ENCODE measurements at regions not wholly inside any gene's neighbourhood (a gene's known extent, or its start where the extent isn't known, plus 50 kb on each side); places are given as distances from the start of the nearest gene placed in this dataset.
"Not testable (repeated sequence)": the region's sequence is repeated elsewhere in the genome, so short reads cannot be mapped to it uniquely, and the experiment has no call there.

DNA sequence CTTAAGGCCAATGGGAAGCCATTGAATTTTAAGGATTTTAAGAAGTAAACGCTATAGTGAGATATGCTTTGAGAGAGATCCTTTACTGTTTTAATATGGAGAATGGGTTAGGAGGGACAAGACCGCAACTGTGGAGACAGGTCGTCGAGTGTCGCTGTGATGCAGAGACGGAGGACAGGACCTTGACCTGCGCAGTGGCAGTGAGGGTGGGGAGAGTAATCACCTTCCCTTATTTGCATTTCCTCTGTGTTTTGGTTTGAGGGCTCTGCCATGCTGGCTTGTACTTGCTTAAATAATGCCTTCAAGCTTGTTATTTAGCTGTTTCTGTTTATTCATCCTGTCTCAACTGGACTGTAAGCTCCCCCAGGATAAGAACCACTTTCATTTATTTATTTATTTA lies 345.0 kb downstream of the FBXW7 start:
- DNase-seq = no peak

DNA sequence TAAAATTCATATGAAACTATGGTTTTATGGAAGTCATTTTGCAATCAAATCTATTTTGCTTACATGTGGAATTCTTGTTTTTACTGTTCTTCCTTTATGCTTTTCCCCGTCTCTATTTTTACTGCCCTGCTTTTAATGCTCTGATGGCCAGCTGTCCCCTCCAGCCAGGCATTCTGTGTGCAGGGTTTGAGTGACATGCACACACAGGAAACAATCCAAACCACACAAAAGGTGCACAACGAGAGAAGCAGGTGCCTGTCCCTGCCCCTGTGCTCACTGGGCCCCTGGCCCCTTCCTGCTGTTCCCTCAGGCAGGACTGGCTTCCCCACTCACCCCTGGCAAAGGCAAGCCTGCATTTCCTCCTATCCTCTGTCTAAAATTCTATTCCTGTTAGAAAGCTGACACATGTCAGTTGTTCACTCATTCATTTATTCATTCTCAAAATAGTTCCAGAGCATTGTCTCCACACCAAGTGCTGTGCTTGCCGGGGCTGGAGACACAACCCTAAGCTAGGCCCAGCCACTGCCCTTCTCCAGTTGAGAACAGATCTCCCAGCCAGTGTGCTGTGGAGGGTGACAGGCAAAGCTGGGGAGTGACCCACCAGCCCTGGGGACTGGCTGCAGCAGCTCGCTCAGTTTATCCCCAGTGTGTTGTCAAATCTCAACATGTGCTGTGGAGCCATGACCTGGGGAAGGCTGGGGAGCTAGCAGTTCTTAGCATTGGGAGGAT lies 346.3 kb downstream of the FBXW7 start:
- DNase-seq = no peak

DNA sequence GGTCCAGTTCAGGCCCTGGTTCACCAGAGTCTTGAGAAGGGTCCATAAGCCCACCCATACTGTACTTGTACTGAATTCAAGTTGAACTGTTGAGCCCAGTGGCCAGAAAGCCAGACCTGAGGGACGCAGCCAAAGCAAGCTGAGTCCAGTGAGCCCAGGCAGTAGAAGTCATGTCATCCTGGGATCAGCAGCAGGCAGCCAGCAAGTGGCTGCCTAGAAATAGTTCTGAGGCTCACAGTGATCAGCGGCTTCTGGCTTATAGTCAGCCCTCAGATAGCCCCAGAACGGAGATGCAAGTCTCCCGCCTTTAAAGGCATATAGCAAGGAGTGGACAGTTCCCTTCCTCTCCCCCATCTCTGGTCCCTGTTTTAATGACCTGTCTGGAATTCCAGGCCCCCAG lies 347.1 kb downstream of the FBXW7 start:
- DNase-seq = no peak

DNA sequence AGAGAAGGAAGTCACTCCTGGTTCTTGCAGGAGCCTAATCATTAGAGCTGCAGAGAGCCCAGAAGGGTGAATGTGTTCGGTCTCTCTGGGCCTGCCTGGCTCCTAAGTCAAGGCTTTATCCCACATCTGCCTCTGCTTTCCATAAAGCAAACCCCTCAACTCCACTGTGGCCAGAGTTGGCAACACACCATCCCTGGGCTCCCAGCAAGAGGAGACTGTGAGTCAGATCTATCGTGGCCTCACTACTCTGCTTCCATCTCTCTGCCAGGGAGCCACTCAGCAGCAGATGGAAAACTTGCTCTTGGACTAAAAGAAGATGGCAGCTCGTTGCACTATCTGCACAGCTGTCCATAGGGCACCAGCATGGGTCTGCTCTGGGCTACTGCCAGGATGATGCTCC lies 348.2 kb downstream of the FBXW7 start:
- no peak for DNase-seq

DNA sequence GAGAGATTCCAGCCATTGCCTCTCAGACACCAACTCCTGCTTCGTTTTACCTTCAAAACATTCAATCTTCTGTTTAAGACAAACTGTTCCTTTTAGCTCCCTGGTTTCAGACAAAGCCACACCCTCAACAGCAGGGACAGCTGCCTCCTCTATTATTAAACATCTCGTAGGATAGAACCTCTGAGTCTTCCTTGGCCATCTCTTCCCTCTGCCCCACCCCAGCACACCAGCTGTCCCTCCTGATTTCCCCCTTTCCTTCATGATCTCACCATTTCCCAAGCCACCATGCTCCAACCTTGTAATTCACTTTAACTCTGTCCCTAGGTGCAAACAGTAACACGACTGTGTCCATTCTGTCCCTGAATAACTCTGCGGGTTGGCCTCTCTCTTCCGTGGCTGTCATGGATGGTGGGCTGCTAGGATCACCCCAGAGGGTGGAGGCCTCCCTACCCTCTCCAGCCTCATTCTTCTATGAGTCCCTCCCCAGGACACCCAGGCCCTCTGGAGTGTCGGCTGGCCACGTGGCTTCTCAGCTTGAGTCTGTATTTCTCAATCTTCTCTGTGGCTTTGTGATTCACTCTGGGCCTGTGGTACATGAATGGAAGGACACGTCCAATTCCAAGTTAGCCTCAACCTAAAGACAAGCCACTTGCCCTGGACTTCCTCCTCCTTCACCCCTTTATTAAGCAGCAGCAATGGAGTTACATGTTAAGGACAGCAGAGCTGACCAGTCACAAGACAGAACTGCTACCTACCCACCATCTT lies 349.9 kb downstream of the FBXW7 start:
- DNase-seq = no peak

DNA sequence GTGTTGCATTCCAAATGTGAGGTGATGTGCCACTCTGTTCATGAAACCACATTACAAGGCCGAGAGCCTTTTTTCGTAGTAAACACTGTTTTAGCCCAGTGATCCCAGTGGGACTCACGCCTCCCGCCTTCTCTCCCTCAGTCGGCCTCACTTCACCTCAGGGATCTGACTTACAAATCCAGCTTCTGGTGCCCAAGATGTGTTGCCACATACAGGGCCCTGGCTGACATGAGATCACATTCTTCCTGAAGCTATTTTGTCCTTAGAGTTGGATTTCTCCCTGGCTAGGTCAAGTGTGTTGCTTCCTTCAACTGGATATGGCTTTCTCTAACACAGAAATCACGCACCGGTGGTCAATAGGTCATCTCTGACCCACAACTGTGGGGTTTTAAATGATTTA lies 354.7 kb downstream of the FBXW7 start:
- no peak for DNase-seq

DNA sequence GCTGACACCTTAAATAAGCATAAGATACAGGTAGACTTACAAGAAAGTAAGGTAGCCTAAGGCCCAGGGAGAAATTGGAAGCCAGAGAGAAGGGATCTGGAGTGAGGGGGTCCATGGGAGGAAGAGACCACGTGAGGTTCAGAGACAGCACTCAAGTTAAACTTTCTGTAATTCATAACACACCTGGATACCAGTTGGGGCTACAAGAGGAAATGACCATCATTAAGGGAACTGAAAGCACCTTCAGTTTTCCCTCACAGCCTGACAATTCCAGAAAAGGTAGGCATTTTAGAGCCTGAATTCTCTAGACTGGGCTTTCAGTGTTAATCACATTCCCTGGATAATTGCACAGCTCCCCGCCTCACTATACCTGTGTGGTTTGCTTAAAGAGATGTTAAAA lies 355.5 kb downstream of the FBXW7 start:
- no peak for DNase-seq

DNA sequence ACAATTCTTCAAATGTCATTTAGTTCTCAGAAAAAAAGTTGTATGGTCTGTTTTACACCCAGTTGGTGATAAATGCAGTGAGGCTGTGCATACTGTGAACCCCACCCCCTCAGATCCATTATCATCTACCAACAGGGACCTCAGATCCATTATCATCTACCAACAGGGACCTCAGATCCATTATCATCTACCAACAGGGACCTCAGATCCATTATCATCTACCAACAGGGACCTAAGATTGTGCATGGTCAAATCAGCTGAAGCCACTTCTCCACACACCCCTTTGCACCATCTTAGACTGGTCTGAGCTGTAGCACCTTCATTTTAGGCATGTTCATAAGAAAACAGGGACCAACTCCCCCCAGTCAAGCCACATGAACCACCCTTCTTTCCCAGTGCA lies 358.4 kb downstream of the FBXW7 start:
- DNase-seq = not testable (repeated sequence)

DNA sequence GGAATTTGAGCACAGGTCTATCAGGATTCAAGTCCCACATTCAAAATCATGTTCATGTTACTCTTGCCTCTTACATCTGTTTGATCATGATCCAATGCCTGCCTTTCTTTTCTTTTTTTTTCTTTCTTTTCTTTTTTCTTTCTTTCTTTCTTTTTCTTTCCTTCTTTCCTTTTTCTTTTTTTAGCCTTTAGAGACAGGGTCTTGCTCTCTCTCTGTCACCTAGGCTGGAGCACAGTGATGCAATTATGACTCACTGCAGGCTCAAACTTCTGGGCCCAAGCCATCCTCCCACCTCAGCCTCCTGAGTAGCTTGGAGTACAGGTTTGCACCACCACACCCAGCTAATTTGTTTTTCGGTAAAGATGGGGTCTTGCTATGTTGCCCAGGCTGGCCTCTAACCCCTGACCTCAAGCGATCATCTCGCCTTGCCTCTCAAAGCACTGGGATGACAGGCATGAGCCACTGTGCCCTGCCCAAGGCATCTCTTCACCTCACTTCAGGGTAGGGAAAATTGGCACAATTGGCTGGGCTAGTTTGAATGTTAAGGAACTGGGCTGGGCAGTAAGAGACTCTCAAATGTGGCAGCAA lies 359.2 kb downstream of the FBXW7 start:
- DNase-seq = no peak

DNA sequence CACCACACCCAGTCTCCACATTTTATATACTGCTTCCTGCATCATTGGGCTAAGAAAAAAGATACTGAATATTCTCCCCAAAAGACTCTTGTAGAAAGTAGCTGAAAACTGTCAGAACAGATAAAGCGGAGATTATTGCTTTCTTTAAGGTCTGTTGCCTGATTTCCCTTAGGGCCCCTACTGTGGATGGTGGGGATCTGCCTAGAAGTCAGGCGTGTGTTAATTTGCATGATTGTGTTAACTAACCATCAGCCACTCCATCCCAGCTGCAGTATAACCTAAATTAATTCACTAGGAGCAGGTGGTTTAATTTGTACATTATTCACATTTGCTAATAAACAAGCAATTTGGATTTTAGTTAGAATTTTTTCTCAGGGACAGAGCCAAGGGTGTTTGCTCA lies 360.3 kb downstream of the FBXW7 start:
- DNase-seq = no peak

DNA sequence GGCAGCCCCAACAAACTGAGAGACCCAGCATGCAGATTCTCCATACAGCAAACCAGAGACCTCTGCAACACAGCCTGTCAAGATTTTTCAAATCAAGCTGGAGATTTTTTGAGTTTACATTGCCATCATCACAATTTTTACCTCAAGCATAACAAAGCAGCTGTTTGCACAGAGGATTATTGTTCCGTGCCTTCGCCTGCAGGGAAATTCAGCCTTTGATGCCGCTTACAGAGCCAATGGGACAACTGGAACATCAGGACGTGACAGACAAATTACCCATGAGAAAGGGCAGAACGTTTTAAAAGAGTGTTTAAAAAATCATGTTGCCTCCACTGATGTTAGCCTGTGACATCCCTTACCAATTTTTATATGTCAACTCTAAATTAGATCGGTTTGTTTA lies 363.7 kb downstream of the FBXW7 start:
- DNase-seq = no peak

DNA sequence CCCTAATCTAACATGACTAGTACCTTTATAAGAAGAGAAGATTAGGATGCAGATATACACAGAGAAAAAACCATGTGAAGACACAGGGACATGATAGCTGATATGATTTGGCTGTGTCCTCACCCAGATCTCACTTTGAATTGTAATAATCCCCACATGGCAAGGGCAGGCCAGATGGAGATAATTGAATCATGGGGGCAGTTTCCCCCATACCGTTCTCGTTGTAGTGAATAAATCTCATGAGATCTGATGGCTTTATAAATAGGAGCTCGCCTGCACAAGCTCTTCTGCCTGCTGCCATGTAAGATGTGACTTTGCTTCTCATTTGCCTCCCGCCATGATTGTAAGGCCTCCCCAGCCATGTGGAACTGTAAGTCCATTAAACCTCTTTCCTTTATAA lies 364.3 kb downstream of the FBXW7 start:
- DNase-seq = no peak

DNA sequence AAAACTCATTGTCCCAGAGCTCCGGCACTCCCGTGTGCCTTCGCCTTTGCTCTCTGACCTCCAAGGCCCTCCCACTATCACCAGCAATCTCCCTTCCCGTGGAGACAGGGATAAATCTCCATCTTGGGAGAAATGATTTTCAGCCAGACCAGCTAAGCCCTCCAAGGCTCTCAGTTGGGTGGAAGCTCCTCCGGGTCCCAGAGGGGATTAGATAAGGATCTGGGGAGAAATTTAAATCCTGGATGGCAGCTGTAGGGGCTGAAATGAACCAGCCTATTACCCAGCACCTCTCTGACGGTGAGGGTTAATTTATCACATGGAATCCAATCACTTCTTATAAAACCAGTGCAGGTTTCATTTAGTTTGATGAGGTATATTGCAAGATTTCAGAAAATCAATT lies 366.2 kb downstream of the FBXW7 start:
- no peak for DNase-seq

DNA sequence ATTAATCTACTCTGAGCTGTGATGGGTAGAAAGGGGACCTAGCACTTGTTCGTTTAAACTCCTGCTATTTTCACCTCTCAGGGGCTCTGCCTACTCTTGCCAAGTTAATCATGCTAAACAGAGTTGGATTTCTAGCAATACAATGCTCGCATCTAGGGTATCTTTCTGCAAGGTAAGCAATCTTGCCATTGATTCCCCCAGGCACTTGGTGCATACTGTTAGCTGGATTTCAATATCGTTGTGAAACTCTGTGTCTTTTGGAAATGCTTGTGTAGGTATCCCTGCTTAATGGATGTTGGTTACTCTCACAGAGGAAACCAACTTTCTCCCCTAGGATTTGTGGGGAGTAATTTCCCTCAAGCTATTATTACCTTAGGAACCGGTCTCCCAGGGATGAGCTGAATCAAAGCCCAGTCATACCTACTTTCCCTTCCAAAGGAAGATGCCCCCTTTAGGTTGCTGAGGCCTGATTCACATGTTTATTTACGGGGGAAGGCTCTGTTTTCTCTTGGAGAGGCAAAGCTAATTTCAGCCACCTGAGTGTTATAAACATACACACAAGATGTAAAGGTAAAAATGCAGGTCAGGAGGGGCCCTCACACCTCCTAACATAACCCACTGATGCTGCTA lies 366.8 kb downstream of the FBXW7 start:
- no peak for DNase-seq

DNA sequence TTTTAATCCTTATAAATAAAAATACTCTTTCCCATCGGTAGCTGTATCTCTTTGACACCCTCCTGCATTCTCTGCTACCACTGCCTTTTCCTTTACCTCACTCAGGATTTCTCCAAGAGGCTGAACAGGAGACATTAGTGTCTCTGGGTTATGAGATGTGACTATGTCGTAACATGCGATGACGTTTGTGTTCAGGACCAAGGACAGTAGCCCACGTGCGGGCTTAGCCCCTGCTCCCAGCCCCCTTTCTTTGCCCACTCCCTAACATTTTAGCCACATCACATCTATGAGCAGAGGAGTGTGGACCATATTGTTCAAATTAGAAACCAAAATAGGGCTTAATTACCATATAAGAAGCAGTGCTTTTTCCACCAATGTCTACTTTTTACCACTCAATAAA lies 369.3 kb downstream of the FBXW7 start:
- no peak for DNase-seq

DNA sequence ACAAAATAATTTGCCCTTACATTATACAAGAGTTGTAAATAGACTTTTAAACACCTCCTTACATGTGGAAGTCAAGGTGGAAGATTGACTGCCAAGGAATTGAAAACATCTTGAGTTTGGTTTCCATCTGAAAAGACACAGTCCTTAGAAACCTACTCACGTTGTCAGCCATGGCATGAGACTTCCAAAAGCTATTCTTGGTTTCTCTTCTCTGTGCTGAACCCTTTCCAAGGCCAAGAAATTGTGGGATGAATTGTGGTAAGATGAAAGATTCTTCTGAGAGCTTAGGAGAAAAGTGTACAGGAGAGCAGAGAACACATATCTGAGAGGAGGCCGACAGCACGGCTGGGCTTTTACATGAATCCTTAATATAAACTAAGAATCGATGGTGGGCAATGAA lies 370.0 kb downstream of the FBXW7 start:
- DNase-seq = no peak

DNA sequence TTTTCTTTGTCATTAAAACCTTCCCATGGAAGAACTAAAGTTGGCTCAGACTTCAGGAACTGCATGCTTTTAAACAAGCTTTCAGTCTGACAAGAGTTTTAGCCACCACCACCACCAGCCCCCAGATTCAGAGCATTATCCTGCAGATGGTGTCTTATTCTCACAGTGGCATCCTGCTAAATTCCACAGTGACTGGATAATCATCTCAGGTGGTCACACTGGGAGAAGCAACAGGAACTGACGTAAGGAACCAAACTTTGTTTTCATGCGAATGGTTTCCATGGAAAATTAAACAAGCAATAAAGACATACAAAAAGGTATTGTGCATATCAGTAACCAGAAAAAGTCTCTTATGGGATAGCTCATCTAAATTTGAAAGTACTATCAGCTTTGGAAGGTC lies 370.7 kb downstream of the FBXW7 start:
- DNase-seq = no peak

DNA sequence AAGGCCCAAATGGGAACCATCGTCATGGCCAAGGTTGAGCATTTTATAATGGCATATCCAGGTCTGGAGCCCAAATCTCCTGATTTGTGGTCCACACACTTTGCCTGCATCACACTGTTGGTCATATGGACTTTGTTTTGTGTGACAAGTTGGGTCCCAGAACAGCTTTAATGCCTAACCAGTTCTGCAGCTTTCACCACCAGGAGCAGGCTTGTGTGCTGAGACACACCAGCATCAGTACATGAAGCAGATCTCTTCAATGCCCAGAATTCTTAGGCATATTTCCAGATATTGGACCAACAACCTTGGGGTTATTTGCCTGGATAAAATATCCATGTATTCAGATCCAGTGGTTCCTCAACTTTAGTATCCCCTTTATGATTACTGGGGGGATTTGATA lies 371.3 kb downstream of the FBXW7 start:
- DNase-seq = no peak

DNA sequence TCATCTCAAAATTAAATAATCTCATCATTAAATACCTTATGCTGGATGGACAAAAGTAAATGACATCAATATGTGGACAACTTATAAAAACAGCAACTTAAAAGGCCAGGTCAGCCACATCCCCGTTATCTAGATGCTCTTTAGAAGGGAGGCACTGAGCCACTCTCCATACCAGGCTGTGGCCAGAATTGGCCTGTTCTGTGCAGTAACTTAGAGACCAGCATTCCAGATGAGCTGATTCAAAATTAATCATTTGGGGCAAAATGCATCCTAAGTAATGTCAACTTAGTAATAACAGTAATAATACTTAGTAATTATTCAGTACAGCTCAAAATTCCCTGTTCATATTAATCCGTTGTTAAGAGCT lies 373.6 kb downstream of the FBXW7 start:
- no peak for DNase-seq

DNA sequence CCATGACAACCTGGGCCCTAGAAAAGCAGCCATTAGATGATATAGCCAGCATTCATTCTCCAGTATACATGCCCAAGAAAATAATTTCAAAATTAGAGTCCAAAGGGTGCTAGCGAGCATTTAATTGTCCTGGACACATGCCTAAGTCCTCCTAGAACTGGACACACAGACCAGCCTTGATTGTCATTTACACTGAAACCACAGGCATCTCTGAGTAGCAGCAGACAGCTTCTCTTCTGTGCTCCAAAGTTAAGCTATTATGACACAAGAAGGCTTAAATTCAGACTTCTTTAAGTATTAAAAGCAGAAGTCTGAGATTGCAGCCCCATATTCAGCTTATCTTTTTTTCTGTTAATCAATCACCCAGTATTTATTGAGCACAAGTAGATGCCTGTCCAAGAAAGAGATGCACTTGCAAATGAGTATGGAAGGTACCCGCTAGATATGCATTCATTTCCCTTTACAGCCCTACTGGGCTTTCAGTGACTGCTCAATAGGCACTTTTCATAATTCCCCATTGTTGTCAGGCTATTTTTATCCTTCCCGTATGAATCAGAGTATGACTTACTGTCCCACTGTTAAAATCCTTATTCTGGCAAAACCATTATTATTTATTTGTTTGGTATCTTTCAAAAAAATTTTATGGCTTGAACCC lies 374.1 kb downstream of the FBXW7 start:
- no peak for DNase-seq

DNA sequence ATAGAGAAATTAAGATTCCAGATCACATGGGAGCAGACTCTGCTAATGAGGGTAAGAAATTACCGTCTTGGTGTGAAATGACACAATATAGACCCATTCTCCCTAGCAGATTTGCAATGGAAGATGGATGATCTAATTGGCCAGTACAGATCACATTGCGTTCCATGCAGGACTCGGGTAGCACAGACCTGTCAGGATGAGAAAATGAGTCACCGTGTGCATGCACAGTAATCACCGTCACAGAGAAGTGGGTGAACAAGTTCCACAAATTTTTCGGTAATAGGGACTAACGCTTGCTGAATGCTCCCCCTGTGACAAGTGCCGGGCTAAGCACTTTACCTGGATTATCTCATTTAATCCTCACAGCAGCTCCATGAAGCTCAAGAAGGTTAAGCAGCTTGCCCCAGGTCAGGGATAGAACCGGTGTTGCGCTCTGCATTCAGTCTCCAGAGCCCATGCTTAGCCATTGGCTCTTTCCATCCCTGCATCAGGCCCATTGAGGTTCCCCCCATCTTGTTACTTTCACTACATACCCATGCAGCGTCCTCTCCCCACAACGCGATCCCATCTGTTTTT lies 375.6 kb downstream of the FBXW7 start:
- no peak for DNase-seq

DNA sequence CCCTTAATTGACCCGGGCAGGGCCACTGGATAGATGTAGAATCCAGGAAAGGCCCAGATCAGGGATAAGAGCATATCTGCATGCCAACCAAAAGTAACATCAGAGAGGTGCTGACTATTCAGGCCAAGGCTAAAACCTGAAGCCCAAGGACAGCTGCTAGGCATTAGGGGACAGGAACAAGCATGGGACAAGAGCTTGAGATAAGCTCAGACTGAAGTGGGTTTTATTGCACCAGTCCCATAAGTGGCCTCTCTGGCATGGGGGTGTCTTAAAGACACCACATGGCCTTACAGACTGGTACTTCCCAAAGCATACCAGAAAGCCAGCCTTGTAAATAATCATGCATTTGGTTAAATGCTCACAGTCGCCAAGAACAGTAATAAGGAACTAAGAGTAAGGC lies 376.1 kb downstream of the FBXW7 start:
- DNase-seq = no peak

DNA sequence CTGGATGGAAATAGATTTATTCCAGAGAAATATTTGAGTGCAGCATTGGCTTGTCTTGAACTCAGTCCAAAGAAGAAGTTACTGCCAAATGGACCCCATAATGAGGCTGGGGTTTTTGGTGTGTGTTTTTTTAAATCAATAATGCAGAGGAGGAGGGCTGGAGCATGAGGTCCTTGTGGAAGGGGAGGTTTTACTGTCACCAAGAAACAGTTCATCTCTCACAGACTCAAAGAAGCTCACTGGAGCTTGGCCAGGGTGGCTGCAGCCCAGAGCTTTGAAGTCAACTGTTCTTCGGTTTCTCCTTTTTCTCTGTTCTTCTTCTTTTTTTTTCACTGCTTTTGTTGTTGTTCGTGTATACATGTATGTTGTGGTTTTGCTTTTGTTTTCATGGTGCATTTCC lies 377.7 kb downstream of the FBXW7 start:
- no peak for DNase-seq

Data from NCI-H1930 (cell line).